Activated CD8-positive, alpha-beta T cell treated with anti-CD3 and anti-CD28 coated beads, Interleukin-2, amount 10 ng/mL, durations not matched to agents 7 days and 5 days (primary cell): ENCODE measurements at regions not wholly inside any gene's neighbourhood (a gene's known extent, or its start where the extent isn't known, plus 50 kb on each side); places are given as distances from the start of the nearest gene placed in this dataset.

ENCODE experiments used
- ATAC-seq: fragments of 150-1000 bp; cut with Tn5 transposase; one replicate; pipeline ENCODE4 v1.10.0; 2021; ENCODE audit warnings: moderate library complexity
- CTCF ChIA-PET: fragments of 350-600 bp; sonication (Branson Sonifier 250); formaldehyde crosslinking; loops from one replicate; lab custom pipeline; 2021; ENCODE audit warnings: antibody characterized with exemption; lab: Charles Lee
- POLR2A ChIA-PET: fragments of 350-600 bp; sonication (Branson Sonifier 250); formaldehyde crosslinking; loops from one replicate; lab custom pipeline; 2021; ENCODE audit warnings: antibody characterized with exemption; lab: Charles Lee
- DNase-seq: peaks from one replicate; pipeline ENCODE4 v3.0.0-alpha.2; 2020
- H3K27ac Mint-ChIP-seq: one replicate; pipeline ENCODE4 v1.8.0; 2021; ENCODE audit warnings: mild to moderate bottlenecking, mixed read lengths
- H3K27me3 Mint-ChIP-seq: one replicate; pipeline ENCODE4 v1.8.0; 2021; ENCODE audit warnings: low read depth, mixed read lengths
- H3K36me3 Mint-ChIP-seq: one replicate; pipeline ENCODE4 v1.8.0; 2021; ENCODE audit warnings: low read depth, mixed read lengths
- H3K4me1 Mint-ChIP-seq: one replicate; pipeline ENCODE4 v1.8.0; 2021; ENCODE audit warnings: low read depth, mixed read lengths
- H3K4me3 Mint-ChIP-seq: one replicate; pipeline ENCODE4 v1.8.0; 2021; ENCODE audit warnings: mild to moderate bottlenecking, mixed read lengths
- H3K9me3 Mint-ChIP-seq: one replicate; pipeline ENCODE4 v1.8.0; 2022; ENCODE audit warnings: mixed read lengths; ENCODE audit not compliant: insufficient read depth

- CTCF ChIA-PET = no interaction called here
- DNase-seq = no peak
- no peaks in the 10 kb centered on the region for H3K27me3 Mint-ChIP-seq
- H3K4me1 Mint-ChIP-seq = no peaks in the 10 kb centered on the region
- ATAC-seq = no peak
- POLR2A ChIA-PET = no interaction called here
- H3K36me3 Mint-ChIP-seq = no peaks in the 10 kb centered on the region
- H3K4me3 Mint-ChIP-seq = no peak overlapping the region
- no peak overlapping the region for H3K27ac Mint-ChIP-seq
- peaks cover 18% of the 10 kb centered on the region for H3K9me3 Mint-ChIP-seq
Observed at GRCh38 chr5:30747412-30747811, 446.1 kb upstream of the CDH6 start.

DNA sequence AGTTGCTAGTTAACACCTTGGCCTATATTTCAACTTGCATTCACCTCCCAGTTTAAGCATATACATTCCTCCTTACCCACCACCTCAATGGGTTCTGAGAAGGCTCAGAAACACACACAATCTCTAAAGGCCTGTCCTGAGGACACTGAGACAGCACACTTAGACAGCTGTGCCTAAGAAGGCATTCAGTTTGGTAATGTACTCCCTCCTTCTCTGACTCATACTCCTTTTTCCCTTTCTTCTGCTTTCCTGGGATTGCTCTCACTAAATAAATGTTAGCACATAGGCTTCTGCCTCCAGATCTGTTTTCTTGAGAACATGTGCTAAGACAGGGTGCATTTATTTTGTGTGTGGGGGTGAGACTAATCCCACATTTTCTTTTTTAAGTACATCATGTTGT lies 456.8 kb upstream of the CDH6 start:
- ATAC-seq (no peak), DNase-seq (no peak)
- ChIA-PET POLR2A (no interaction called here), CTCF (no interaction called here)
- Mint-ChIP-seq H3K4me3 (no peak overlapping the region), H3K36me3 (no peaks in the 10 kb centered on the region), H3K27me3 (no peaks in the 10 kb centered on the region), H3K4me1 (no peaks in the 10 kb centered on the region), H3K9me3 (peaks cover 6% of the 10 kb centered on the region), H3K27ac (no peak overlapping the region)

GRCh38 chr5:30734118-30734517 lies 459.4 kb upstream of the CDH6 start:
- Mint-ChIP-seq H3K27me3 (no peaks in the 10 kb centered on the region), H3K27ac (no peak overlapping the region), H3K4me3 (no peak overlapping the region), H3K4me1 (no peaks in the 10 kb centered on the region), H3K36me3 (no peaks in the 10 kb centered on the region), H3K9me3 (peaks cover 6% of the 10 kb centered on the region)
- ATAC-seq (no peak), DNase-seq (no peak)
- CTCF ChIA-PET = no interaction called here
- POLR2A ChIA-PET = no interaction called here

GRCh38 chr5:30725073-30725472 lies 468.4 kb upstream of the CDH6 start:
- DNase-seq (no peak), ATAC-seq (no peak)
- CTCF ChIA-PET = no interaction called here
- Mint-ChIP-seq H3K27me3 (no peaks in the 10 kb centered on the region), H3K4me1 (no peaks in the 10 kb centered on the region), H3K27ac (no peak overlapping the region), H3K9me3 (peaks cover 30% of the 10 kb centered on the region), H3K4me3 (no peak overlapping the region), H3K36me3 (no peaks in the 10 kb centered on the region)
- POLR2A ChIA-PET = no interaction called here

GRCh38 chr5:30698217-30698616 lies 495.3 kb upstream of the CDH6 start:
- no peaks in the 10 kb centered on the region for H3K4me1 Mint-ChIP-seq
- ATAC-seq = no peak
- no peak overlapping the region for H3K4me3 Mint-ChIP-seq
- H3K27me3 Mint-ChIP-seq = no peaks in the 10 kb centered on the region
- CTCF ChIA-PET = no interaction called here
- H3K9me3 Mint-ChIP-seq = peaks cover 11% of the 10 kb centered on the region
- H3K27ac Mint-ChIP-seq = no peak overlapping the region
- H3K36me3 Mint-ChIP-seq = no peaks in the 10 kb centered on the region
- POLR2A ChIA-PET = no interaction called here
- DNase-seq = no peak

GRCh38 chr5:30693326-30693725 lies 500.2 kb upstream of the CDH6 start:
- CTCF ChIA-PET = no interaction called here
- DNase-seq (no peak), ATAC-seq (no peak)
- POLR2A ChIA-PET = no interaction called here
- H3K9me3 Mint-ChIP-seq = peaks cover 8% of the 10 kb centered on the region
- no peak overlapping the region for H3K4me3 Mint-ChIP-seq
- H3K4me1 Mint-ChIP-seq = no peaks in the 10 kb centered on the region
- H3K27me3 Mint-ChIP-seq = no peaks in the 10 kb centered on the region
- H3K36me3 Mint-ChIP-seq = no peaks in the 10 kb centered on the region
- no peak overlapping the region for H3K27ac Mint-ChIP-seq

- no peaks in the 10 kb centered on the region for H3K4me1 Mint-ChIP-seq
- no peaks in the 10 kb centered on the region for H3K27me3 Mint-ChIP-seq
- ChIA-PET CTCF (no interaction called here), POLR2A (no interaction called here)
- H3K36me3 Mint-ChIP-seq = no peaks in the 10 kb centered on the region
- no peak for DNase-seq
- H3K27ac Mint-ChIP-seq = no peak overlapping the region
- no peak overlapping the region for H3K4me3 Mint-ChIP-seq
- H3K9me3 Mint-ChIP-seq = peaks cover 7% of the 10 kb centered on the region
- no peak for ATAC-seq
Observed at GRCh38 chr5:30690931-30691330, 502.6 kb upstream of the CDH6 start.

- H3K4me3 Mint-ChIP-seq = no peak overlapping the region
- no peak overlapping the region for H3K27ac Mint-ChIP-seq
- H3K36me3 Mint-ChIP-seq = no peaks in the 10 kb centered on the region
- peaks cover 3% of the 10 kb centered on the region for H3K9me3 Mint-ChIP-seq
- ChIA-PET CTCF (no interaction called here), POLR2A (no interaction called here)
- H3K4me1 Mint-ChIP-seq = no peaks in the 10 kb centered on the region
- H3K27me3 Mint-ChIP-seq = no peaks in the 10 kb centered on the region
- ATAC-seq = no peak
- DNase-seq = no peak
Observed at GRCh38 chr5:30687461-30687860, 506.0 kb upstream of the CDH6 start.

DNA sequence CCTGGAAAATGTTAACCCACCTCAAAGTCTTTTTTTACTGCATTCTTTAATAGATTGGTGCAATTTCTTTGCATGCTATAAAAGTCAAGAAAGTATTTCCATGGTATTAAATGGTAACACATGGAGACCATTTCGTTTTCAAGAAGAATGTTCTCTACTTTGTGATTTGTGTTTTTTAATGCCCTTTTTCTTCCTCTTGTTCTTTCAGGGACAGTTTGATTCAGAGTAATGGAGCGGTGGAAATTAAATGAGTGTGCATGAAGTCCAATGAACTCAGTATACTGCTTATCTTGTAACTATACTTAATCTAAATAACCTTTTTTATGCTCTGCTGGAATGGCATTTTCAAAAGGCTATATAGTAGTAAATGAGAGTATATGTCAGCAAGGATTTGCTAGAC lies 507.0 kb upstream of the CDH6 start:
- POLR2A ChIA-PET = no interaction called here
- H3K27me3 Mint-ChIP-seq = no peaks in the 10 kb centered on the region
- CTCF ChIA-PET = no interaction called here
- no peak overlapping the region for H3K4me3 Mint-ChIP-seq
- no peaks in the 10 kb centered on the region for H3K36me3 Mint-ChIP-seq
- ATAC-seq = no peak
- DNase-seq = no peak
- H3K4me1 Mint-ChIP-seq = no peaks in the 10 kb centered on the region
- H3K9me3 Mint-ChIP-seq = peaks cover 11% of the 10 kb centered on the region
- H3K27ac Mint-ChIP-seq = no peak overlapping the region

DNA sequence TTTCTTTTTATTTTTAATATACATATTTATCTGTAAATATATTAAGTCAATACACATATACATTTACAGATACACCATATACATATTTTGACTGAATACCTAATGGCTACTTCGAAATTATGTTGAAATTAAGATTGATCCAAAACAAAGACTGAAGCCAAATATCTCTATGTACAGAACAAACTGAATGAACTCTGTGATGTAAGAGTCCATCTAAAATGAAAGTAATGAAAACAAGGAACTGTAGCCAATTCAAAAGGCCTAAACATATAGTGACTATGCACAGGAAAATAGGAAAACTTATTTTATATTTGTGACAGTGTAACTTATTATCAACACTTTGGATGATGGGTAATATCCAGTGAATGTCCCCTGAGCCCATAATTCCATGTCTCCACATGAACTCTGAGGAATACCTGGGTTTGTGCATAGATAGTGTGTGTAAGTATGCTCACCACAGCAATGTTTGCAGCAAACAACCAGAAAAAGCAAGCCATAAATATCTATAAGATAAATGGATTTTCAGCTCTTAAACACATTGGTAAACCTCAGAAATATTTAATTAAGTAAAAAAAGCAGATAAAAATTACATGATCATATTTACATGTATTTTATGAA lies 517.2 kb upstream of the CDH6 start:
- no peaks in the 10 kb centered on the region for H3K4me1 Mint-ChIP-seq
- no peak overlapping the region for H3K27ac Mint-ChIP-seq
- no peaks in the 10 kb centered on the region for H3K36me3 Mint-ChIP-seq
- peaks cover 12% of the 10 kb centered on the region for H3K9me3 Mint-ChIP-seq
- ChIA-PET CTCF (no interaction called here), POLR2A (no interaction called here)
- H3K4me3 Mint-ChIP-seq = no peak overlapping the region
- DNase-seq (no peak), ATAC-seq (no peak)
- no peaks in the 10 kb centered on the region for H3K27me3 Mint-ChIP-seq

- DNase-seq (no peak), ATAC-seq (no peak)
- ChIA-PET CTCF (no interaction called here), POLR2A (no interaction called here)
- H3K4me3 Mint-ChIP-seq = no peak overlapping the region
- no peaks in the 10 kb centered on the region for H3K4me1 Mint-ChIP-seq
- H3K9me3 Mint-ChIP-seq = peaks cover 18% of the 10 kb centered on the region
- no peaks in the 10 kb centered on the region for H3K36me3 Mint-ChIP-seq
- H3K27me3 Mint-ChIP-seq = no peaks in the 10 kb centered on the region
- H3K27ac Mint-ChIP-seq = no peak overlapping the region
Observed at GRCh38 chr5:30667293-30667692, 526.2 kb upstream of the CDH6 start.

DNA sequence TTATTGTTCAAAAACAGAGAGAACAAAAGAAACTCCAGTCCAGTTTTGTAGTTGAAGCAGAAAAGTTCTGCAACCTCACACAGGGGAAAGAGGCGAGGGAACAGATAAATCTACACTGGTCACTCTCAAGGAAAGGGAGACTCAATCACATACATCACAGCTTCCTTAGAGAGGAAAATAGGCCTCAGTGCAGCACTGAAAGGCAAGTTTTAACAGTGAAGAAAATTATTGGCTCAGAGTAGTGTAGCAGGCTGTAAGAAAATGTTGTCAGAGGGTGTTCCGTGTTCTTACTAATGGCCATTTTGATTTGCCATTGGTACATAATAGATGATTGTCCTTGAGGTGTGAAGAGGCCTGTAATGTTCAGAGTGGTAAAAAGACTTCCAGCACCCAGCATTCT lies 530.0 kb upstream of the CDH6 start:
- POLR2A ChIA-PET = no interaction called here
- no peaks in the 10 kb centered on the region for H3K27me3 Mint-ChIP-seq
- no peak overlapping the region for H3K27ac Mint-ChIP-seq
- H3K36me3 Mint-ChIP-seq = no peaks in the 10 kb centered on the region
- ATAC-seq (no peak), DNase-seq (no peak)
- no peak overlapping the region for H3K4me3 Mint-ChIP-seq
- H3K4me1 Mint-ChIP-seq = no peaks in the 10 kb centered on the region
- CTCF ChIA-PET = no interaction called here
- H3K9me3 Mint-ChIP-seq = peaks cover 21% of the 10 kb centered on the region

DNA sequence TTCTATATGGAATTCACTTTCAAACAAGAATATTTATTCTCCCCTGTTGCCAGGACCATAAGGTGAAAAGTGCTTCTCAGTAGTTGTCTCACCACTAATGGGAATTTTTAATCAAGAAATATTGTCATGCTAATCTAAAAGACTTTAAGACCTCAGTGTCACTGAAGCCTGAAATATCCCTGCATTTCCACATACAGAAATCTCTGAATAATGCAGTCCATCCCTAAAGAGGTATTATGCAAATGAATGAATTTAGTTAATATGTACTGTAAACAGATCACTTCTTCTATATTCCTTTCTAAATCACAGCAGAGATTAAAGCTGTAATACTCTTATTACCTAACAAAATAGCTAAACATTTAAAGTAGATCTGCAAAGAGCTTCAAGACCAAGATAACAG lies 531.1 kb upstream of the CDH6 start:
- H3K27me3 Mint-ChIP-seq = no peaks in the 10 kb centered on the region
- ChIA-PET CTCF (no interaction called here), POLR2A (no interaction called here)
- H3K27ac Mint-ChIP-seq = no peak overlapping the region
- DNase-seq = no peak
- ATAC-seq = no peak
- no peaks in the 10 kb centered on the region for H3K36me3 Mint-ChIP-seq
- H3K9me3 Mint-ChIP-seq = peaks cover 23% of the 10 kb centered on the region
- H3K4me1 Mint-ChIP-seq = no peaks in the 10 kb centered on the region
- H3K4me3 Mint-ChIP-seq = no peak overlapping the region
